Memory B cell (primary cell): ENCODE measurements at regions not wholly inside any gene's neighbourhood (a gene's known extent, or its start where the extent isn't known, plus 50 kb on each side); places are given as distances from the start of the nearest gene placed in this dataset.
"Not testable (repeated sequence)": the region's sequence is repeated elsewhere in the genome, so short reads cannot be mapped to it uniquely, and the experiment has no call there.

ENCODE experiments used
- ATAC-seq: fragments of 150-1000 bp; cut with Tn5 transposase; 2 replicates; pipeline ENCODE4 v1.10.0; 2021; ENCODE audit warnings: low read depth, mild to moderate bottlenecking, moderate library complexity
- DNase-seq, 2 donors: peaks; one replicate each; pipeline ENCODE4 v3.0.0; 2022; ENCODE audit warnings: low spot score in 2 of 2
- H3K27ac Mint-ChIP-seq: one replicate; pipeline ENCODE4 v1.8.0; 2022; ENCODE audit warnings: mild to moderate bottlenecking, moderate library complexity, mixed read lengths
- H3K27me3 Mint-ChIP-seq: one replicate; pipeline ENCODE4 v1.8.0; 2022; ENCODE audit warnings: mixed read lengths
- H3K36me3 Mint-ChIP-seq: one replicate; pipeline ENCODE4 v1.8.0; 2022; ENCODE audit warnings: mild to moderate bottlenecking, mixed read lengths
- H3K4me1 Mint-ChIP-seq: one replicate; pipeline ENCODE4 v1.8.0; 2022; ENCODE audit warnings: mixed read lengths
- H3K4me3 Mint-ChIP-seq: one replicate; pipeline ENCODE4 v1.8.0; 2022; ENCODE audit warnings: mild to moderate bottlenecking, moderate library complexity, mixed read lengths
- H3K9me3 Mint-ChIP-seq: one replicate; pipeline ENCODE4 v1.8.0; 2022; ENCODE audit warnings: mixed read lengths

DNA sequence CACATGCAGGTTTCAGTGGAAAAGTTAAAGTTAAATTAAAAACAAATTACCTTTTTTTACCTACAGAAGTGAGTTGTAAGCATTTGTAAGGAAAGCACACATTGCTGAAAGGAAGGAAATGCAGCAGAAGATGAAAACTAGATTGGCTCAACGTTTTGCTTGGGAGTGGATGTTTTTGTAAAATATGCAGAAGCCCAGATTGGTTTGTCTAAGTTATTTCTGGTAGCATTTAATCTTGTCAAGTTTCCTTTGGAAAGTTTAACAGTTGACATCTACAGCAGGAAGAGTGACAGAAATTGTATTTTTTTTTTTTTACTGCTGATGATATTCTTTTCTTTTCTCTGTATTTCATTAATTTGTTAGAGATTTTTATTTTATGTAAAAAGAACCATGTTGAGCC is 315.1 kb upstream of the MON1B start:
- Mint-ChIP-seq H3K27me3 (no peaks in the 10 kb centered on the region), H3K9me3 (no peaks in the 10 kb centered on the region), H3K27ac (no peak overlapping the region), H3K4me1 (no peaks in the 10 kb centered on the region), H3K36me3 (no peaks in the 10 kb centered on the region), H3K4me3 (no peak overlapping the region)
- DNase-seq (no peak), ATAC-seq (no peak)

DNA sequence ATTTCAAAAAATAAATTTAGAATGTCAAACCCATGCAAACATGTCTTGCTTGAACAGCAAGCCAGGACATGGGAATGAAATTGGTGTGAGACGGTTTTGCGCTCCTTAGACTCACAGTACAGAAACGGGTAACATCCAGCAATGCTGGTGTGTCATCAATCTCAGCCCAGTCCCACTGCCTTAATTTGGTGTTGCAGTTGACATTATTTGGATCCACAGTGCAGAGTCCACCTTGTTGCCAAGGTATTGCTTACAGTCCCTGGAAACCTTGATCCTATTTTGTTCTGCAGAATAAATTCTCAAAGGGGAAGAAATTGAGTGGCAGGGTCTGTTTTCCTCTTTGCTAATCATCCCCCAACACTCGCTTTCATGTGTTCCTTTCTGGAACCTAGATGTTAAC is 311.6 kb upstream of the MON1B start:
- Mint-ChIP-seq H3K27ac (no peak overlapping the region), H3K27me3 (peaks cover 2% of the 10 kb centered on the region), H3K36me3 (no peaks in the 10 kb centered on the region), H3K4me3 (no peak overlapping the region), H3K9me3 (no peaks in the 10 kb centered on the region), H3K4me1 (no peaks in the 10 kb centered on the region)
- ATAC-seq (no peak), DNase-seq (no peak)

DNA sequence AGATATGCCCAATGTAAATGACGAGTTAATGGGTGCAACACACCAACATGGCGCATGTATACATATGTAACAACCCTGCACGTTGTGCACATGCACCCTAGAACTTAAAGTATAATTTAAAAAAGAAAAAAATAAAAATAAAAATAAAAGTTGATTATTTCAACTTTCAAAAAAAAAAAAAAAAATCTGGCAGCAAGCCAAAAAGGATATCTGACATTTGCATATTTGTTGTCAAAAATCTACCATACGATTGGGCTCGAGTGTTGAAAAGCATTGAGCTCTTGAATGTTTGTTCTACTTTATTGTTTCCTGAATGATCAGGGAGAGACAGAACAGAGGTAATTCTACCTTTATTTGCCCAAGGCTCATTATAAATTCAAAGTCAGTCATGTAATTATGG is 310.5 kb upstream of the MON1B start:
- not testable (repeated sequence) for ATAC-seq, H3K4me3 Mint-ChIP-seq, H3K36me3 Mint-ChIP-seq

DNA sequence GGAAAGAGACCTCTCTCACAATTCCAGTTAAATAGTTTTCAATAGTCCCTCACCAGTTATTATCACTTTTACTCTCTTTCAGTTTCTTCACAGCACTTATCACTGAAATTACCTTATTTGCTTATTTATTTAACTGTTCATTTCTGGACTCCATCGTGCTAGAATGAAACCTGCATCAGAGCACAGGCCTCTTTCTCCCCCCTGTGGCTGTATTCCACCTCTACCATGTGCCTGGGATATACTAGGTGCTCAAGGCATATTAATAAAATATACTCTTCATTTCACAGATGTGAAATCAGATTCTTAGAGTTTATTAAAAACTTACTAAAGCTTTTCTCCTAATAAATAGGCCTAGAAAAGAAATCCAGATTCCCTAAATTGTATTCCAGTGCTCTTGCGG is 308.9 kb upstream of the MON1B start:
- Mint-ChIP-seq H3K27me3 (peaks cover 2% of the 10 kb centered on the region), H3K36me3 (no peaks in the 10 kb centered on the region), H3K9me3 (no peaks in the 10 kb centered on the region), H3K4me3 (no peak overlapping the region), H3K27ac (no peak overlapping the region), H3K4me1 (no peaks in the 10 kb centered on the region)
- ATAC-seq (no peak), DNase-seq (no peak)

More for the DNA sequence above, 310.5 kb upstream of the MON1B start:
- not testable (repeated sequence) for DNase-seq, H3K9me3 Mint-ChIP-seq, H3K27ac Mint-ChIP-seq, H3K27me3 Mint-ChIP-seq, H3K4me1 Mint-ChIP-seq

DNA sequence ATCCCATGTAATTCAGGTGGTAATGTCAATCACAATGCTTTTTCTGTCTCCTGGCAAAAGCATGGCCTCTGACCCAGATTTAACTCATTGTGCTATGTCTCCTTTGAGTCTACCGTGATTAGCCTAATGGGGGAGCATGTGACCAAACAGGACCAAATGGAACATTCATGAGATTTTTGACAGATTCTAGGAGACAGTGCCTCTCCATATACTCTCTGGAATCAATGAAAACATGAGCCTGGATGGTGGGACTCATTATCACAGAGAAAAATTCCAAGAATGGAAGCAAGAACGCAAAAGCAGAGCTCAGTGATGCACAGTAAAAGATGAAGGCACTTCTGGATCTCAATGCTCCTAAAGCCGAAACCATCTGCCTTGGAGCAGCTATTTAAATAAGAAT is 307.9 kb upstream of the MON1B start:
- ATAC-seq (no peak), DNase-seq (no peak)
- H3K4me3 Mint-ChIP-seq, result no peak overlapping the region
- no peak overlapping the region for H3K27ac Mint-ChIP-seq
- peaks cover 2% of the 10 kb centered on the region for H3K27me3 Mint-ChIP-seq
- no peaks in the 10 kb centered on the region for H3K9me3 Mint-ChIP-seq
- H3K4me1 Mint-ChIP-seq, result no peaks in the 10 kb centered on the region
- H3K36me3 Mint-ChIP-seq, result no peaks in the 10 kb centered on the region

DNA sequence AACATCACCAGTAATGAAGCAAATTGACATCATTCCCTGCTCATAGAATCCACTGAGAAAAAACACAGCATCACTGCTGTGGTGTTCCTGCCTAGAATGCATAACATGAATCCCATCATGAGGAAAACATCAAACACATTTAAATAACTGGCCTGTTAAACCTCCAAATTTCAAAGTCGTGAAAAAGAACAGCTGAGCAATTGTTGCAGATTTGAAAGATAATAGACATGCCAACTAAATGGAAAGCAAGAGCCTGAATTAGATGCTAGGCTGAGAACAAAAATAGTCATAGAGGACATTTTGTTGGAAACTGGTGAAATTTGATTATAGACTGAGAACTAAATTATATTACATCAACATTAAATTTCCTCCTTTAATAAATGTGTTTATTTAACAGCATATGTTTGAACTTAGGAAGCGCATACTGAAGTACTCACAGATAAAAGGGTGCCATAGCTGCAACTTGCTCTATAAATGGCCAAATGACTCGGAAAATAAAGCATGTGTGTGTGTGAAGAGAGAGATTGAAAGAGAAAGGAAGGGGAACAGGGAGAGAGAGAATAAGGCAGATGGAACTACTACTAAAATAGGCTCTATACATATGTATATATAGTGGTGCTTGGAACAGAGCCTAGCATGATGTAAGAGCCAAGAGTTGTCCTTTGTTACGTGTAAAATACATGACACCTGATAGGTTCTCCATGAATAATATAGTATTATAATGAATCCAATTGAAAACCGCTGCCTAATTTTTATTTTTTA is 305.0 kb upstream of the MON1B start:
- H3K36me3 Mint-ChIP-seq, result no peaks in the 10 kb centered on the region
- no peaks in the 10 kb centered on the region for H3K4me1 Mint-ChIP-seq
- no peak overlapping the region for H3K27ac Mint-ChIP-seq
- no peak overlapping the region for H3K4me3 Mint-ChIP-seq
- ATAC-seq (no peak), DNase-seq (no peak)
- peaks cover 2% of the 10 kb centered on the region for H3K27me3 Mint-ChIP-seq
- H3K9me3 Mint-ChIP-seq, result no peaks in the 10 kb centered on the region

DNA sequence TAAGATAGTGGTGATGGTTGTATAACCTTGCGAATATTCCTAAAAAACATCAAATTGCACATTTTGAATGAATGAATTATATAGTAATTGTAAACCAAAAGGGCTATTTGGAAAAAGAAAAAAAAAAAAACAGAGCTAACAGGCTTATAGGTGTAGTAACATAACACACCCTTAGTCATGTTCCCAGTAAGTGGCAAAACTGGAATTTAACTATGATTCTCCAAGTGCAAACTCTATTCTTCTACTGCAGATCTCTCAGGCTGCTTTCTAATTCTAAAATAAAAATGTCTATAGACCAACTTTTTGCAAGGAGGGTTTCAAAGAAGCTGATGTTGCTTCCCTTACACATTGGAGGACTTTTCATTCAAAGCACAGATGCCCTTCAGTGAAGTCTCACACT is 293.2 kb upstream of the MON1B start:
- Mint-ChIP-seq H3K36me3 (no peaks in the 10 kb centered on the region), H3K9me3 (peaks cover 5% of the 10 kb centered on the region), H3K27ac (no peak overlapping the region), H3K27me3 (no peaks in the 10 kb centered on the region), H3K4me3 (no peak overlapping the region), H3K4me1 (no peaks in the 10 kb centered on the region)
- DNase-seq (no peak), ATAC-seq (no peak)

DNA sequence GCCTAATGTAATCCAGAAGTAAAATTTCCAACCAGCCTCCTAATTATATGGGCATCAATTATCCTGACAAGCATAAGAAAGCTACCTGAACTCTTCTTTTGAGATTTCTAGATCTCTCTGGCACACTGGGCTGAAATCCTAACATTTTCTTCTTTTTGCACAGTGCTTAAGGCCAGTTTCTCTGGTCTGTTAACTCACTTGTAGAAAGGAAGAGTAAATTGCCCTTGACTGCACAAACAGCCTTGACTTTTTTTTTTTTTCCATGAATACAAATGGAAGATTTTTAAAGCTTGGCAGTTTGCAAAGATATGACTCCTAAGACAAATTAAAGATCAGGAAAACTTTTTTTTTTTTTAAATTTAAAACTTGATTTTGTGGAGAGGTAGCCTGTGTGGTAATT is 291.2 kb upstream of the MON1B start:
- Mint-ChIP-seq H3K9me3 (peaks cover 1% of the 10 kb centered on the region), H3K27ac (no peak overlapping the region), H3K4me3 (no peak overlapping the region), H3K4me1 (no peaks in the 10 kb centered on the region), H3K27me3 (no peaks in the 10 kb centered on the region), H3K36me3 (no peaks in the 10 kb centered on the region)
- DNase-seq (no peak), ATAC-seq (no peak)

DNA sequence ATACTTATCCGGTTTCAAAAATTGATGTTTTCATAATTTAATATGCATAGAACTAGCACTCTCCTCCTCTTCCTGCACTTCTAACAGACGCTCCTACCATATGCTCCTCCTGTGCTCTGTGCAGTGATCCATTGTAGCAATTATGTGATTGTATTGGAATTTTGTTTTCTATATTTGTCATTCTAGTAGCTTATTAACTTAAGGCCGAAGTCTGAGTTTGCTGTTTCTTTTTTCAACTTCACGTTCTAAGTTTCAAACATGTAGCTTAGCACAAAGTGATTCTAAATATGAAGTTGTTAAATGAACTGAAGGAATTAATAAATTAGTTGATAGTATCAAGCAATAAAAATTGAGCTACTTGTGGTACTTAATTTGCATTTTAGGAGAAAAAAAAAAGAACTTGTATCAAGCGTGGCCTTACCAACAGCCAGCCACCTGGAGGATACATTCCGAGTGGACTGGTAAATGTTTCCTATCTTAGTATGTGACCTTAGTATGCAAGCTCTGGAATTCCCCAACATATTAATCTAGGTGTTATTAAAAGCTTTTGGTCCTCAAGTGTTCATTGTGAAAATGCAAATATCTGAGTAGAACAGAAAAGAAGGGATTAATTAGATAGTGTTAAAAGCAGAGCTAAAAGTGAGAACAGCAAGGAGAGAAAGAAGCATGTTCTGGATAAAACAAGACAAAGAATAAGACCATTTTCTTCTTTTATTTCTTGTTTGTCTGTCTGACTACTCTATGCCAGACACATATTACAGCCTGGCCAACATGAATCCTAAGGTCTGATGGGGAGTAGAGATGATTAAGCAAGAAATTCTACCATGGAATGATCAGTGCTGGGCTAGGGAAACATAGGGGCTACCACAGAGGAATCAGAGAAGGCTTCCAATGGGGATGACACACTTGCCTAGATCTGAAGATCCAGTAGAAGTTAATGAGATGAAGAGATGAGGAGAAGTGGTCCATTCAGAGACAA is 290.4 kb upstream of the MON1B start:
- ATAC-seq, result no peak
- peaks cover 1% of the 10 kb centered on the region for H3K9me3 Mint-ChIP-seq
- H3K4me3 Mint-ChIP-seq, result no peak overlapping the region
- H3K27me3 Mint-ChIP-seq, result no peaks in the 10 kb centered on the region
- no peak for DNase-seq
- no peaks in the 10 kb centered on the region for H3K4me1 Mint-ChIP-seq
- H3K27ac Mint-ChIP-seq, result no peak overlapping the region
- no peaks in the 10 kb centered on the region for H3K36me3 Mint-ChIP-seq

DNA sequence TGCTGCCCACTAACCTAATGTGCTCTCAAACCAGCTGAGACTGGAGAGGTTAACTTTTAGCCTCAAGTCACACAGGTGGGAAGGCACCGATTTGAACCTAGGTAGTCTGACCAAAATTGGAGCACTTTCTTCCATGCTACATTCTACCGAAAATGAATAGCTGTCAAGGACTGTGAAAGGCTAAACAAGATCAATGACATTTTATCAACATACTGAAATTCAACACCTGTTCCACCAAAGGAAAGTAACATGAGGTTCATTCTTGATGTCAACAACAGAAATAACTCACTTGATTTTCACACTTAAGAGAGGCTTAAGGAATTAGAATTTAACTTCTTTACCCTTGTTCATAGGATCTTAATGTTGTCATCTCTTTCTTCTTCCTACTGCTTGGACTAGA is 284.4 kb upstream of the MON1B start:
- Mint-ChIP-seq H3K9me3 (no peaks in the 10 kb centered on the region), H3K27ac (no peak overlapping the region), H3K27me3 (peaks cover 1% of the 10 kb centered on the region), H3K4me3 (no peak overlapping the region), H3K4me1 (no peaks in the 10 kb centered on the region), H3K36me3 (no peaks in the 10 kb centered on the region)
- DNase-seq (no peak), ATAC-seq (no peak)

DNA sequence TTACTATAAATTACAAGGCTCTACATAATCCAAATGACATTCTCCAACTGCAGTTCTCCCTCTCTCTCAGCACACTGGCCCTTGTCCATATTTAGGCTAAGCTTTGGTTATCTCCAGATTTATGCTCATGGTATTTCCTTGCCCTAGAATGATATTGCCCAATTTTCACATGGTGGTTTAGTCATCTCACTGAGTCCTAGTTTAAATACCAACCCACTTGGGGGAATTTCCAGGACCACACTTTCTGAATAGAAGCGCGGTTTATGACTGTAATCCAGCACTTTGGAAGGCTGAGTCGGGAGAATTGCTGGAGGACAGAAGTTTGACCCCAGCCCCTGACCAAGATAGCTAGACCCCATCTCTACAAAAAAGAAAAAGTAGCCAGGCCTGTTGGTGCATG is 280.1 kb upstream of the MON1B start:
- Mint-ChIP-seq H3K4me3 (no peak overlapping the region), H3K9me3 (no peaks in the 10 kb centered on the region), H3K27me3 (peaks cover 1% of the 10 kb centered on the region), H3K27ac (no peak overlapping the region), H3K4me1 (no peaks in the 10 kb centered on the region), H3K36me3 (no peaks in the 10 kb centered on the region)
- DNase-seq (no peak), ATAC-seq (no peak)

DNA sequence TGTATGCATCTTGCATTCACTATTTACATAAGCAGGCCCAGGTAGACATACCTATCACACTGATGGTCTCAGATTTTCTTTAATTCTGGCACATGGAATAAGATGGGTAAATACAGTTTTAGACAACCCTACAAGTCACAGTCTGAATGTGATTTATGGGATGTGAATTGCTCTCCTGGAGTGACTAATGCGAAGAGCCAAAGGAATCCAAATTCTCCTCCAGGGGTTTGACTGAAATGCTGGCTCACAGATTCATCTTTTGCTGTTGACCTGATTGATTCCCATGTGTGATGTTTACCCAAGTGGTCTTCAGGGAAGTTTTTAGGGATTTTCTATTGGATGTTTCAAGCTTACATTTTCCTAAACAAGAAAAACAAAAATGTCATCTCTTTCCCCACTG is 277.9 kb upstream of the MON1B start:
- no peak overlapping the region for H3K27ac Mint-ChIP-seq
- no peak overlapping the region for H3K4me3 Mint-ChIP-seq
- H3K9me3 Mint-ChIP-seq, result peaks cover 2% of the 10 kb centered on the region
- no peaks in the 10 kb centered on the region for H3K4me1 Mint-ChIP-seq
- H3K36me3 Mint-ChIP-seq, result no peaks in the 10 kb centered on the region
- ATAC-seq (no peak), DNase-seq (no peak)
- H3K27me3 Mint-ChIP-seq, result no peaks in the 10 kb centered on the region

DNA sequence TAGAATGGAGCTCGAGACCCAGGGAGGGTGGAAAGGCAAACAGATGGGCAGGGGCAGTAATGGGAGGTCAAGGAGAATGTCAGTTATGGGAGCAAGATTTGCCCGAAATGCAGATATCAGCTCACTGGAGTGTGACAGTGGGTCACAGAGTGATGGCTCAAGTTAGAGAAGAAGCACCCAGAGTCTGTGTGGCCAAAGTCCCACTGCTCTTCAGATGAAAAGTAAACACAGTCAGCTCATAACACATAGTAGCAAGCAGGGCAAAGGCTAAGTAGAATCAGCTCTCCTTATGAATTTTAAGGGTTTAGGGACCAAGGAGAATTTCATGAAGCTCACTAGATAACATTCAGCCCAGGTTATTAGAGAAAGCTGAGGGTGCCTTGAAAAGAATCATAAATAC is 264.9 kb upstream of the MON1B start:
- Mint-ChIP-seq H3K36me3 (no peaks in the 10 kb centered on the region), H3K27me3 (peaks cover 3% of the 10 kb centered on the region), H3K4me3 (no peak overlapping the region), H3K4me1 (no peaks in the 10 kb centered on the region), H3K9me3 (peaks cover 5% of the 10 kb centered on the region), H3K27ac (no peak overlapping the region)
- no peak for DNase-seq
- no peak for ATAC-seq

DNA sequence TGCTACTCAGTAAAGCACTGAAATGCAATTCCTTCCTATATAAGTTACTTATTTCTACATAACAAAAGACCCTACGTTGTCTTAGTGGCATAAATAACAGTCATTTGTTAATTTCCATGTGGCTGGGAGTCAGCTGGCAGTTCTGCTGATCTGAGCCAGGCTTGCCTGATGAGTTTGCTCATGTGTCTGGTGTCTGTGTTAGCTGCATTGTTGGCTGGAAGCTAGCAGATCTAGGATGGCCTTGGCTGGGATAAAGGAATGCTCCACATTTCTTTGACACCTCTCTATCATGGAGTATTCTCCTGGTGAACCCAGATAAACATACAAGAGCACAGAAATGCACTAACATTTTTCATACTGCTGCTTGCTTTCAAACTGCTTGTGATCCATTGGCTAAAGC is 264.4 kb upstream of the MON1B start:
- Mint-ChIP-seq H3K4me3 (no peak overlapping the region), H3K4me1 (no peaks in the 10 kb centered on the region), H3K27me3 (peaks cover 3% of the 10 kb centered on the region), H3K27ac (no peak overlapping the region), H3K9me3 (peaks cover 5% of the 10 kb centered on the region), H3K36me3 (no peaks in the 10 kb centered on the region)
- no peak for DNase-seq
- no peak for ATAC-seq
